DMS114 treated with DMSO at 0.1 percent for 48 hours (cell line): ENCODE measurements at regions not wholly inside any gene's neighbourhood (a gene's known extent, or its start where the extent isn't known, plus 50 kb on each side); places are given as distances from the start of the nearest gene placed in this dataset.
"Not testable (repeated sequence)": the region's sequence is repeated elsewhere in the genome, so short reads cannot be mapped to it uniquely, and the experiment has no call there.

ENCODE experiments used
- DNase-seq: peaks from one replicate; lab custom pipeline; 2025; ENCODE audit not compliant: unreplicated experiment; lab: John Stamatoyannopoulos, UW

- DNase-seq = no peak
Measured at GRCh38 chr14:38046160-38046559, 161.5 kb upstream of the SSTR1 start.

GRCh38 chr14:38047195-38047902 lies 160.4 kb upstream of the SSTR1 start:
- DNase-seq = no peak

GRCh38 chr14:38053666-38054065 lies 154.0 kb upstream of the SSTR1 start:
- DNase-seq = no peak

- DNase-seq = no peak
Measured at GRCh38 chr14:38056270-38056669, 151.4 kb upstream of the SSTR1 start.

- DNase-seq = not testable (repeated sequence)
Measured at GRCh38 chr14:38062223-38062622, 145.5 kb upstream of the SSTR1 start.

GRCh38 chr14:38063711-38064320 lies 143.9 kb upstream of the SSTR1 start:
- DNase-seq = no peak

GRCh38 chr14:38065106-38065762 lies 142.5 kb upstream of the SSTR1 start:
- no peak for DNase-seq

- no peak for DNase-seq
Measured at GRCh38 chr14:38070061-38070588, 137.6 kb upstream of the SSTR1 start.

- DNase-seq = no peak
Measured at GRCh38 chr14:38073641-38074040, 134.1 kb upstream of the SSTR1 start.

GRCh38 chr14:38074081-38074480 lies 133.6 kb upstream of the SSTR1 start:
- DNase-seq = no peak

- no peak for DNase-seq
Measured at GRCh38 chr14:38074754-38075153, 132.9 kb upstream of the SSTR1 start.

- no peak for DNase-seq
Measured at GRCh38 chr14:38078393-38078792, 129.3 kb upstream of the SSTR1 start.

GRCh38 chr14:38079268-38079667 lies 128.4 kb upstream of the SSTR1 start:
- no peak for DNase-seq

GRCh38 chr14:38079886-38080285 lies 127.8 kb upstream of the SSTR1 start:
- DNase-seq = no peak

- DNase-seq = no peak
Measured at GRCh38 chr14:38080696-38081095, 127.0 kb upstream of the SSTR1 start.

- DNase-seq = no peak
Measured at GRCh38 chr14:38083039-38083438, 124.7 kb upstream of the SSTR1 start.

GRCh38 chr14:38089123-38089522 lies 118.6 kb upstream of the SSTR1 start:
- no peak for DNase-seq

GRCh38 chr14:38090506-38090905 lies 117.2 kb upstream of the SSTR1 start:
- DNase-seq = no peak

GRCh38 chr14:38098074-38098836 lies 109.4 kb upstream of the SSTR1 start:
- no peak for DNase-seq

GRCh38 chr14:38101679-38102078 lies 106.0 kb upstream of the SSTR1 start:
- no peak for DNase-seq

- no peak for DNase-seq
Measured at GRCh38 chr14:38103542-38104225, 104.0 kb upstream of the SSTR1 start.
